ENCODE measurements at regions not wholly inside any gene's neighbourhood (a gene's known extent, or its start where the extent isn't known, plus 50 kb on each side); places are given as distances from the start of the nearest gene placed in this dataset.
"Not testable (repeated sequence)": the region's sequence is repeated elsewhere in the genome, so short reads cannot be mapped to it uniquely, and the experiment has no call there.

GRCh38 chrX:1002611-1003010 is 209.8 kb downstream of the CRLF2 start:
- no peak for DNase-seq (ENCODE audit: extremely low spot score)
- H3K36me3 ChIP-seq (ENCODE audit: insufficient read depth) = no peaks in the 10 kb centered on the region
- WGBS = 70% methylated on average over 23 of the region's 23 CpGs
- H3K4me3 ChIP-seq (ENCODE audit: low read depth, low read length) = no peak overlapping the region
- H3K4me1 ChIP-seq (ENCODE audit: insufficient read depth) = no peaks in the 10 kb centered on the region
- no peak overlapping the region for H3K27ac ChIP-seq (ENCODE audit: low read depth)

GRCh38 chrX:997631-998137 is 214.8 kb downstream of the CRLF2 start:
- Histone ChIP-seq H3K4me3 (ENCODE audit: low read depth, low read length) (no peak overlapping the region), H3K27ac (ENCODE audit: low read depth) (no peak overlapping the region), H3K36me3 (ENCODE audit: insufficient read depth) (no peaks in the 10 kb centered on the region), H3K4me1 (ENCODE audit: insufficient read depth) (no peaks in the 10 kb centered on the region)
- 11% methylated on average over 10 of the region's 10 CpGs for WGBS
- DNase-seq (ENCODE audit: extremely low spot score) = no peak

DNA sequence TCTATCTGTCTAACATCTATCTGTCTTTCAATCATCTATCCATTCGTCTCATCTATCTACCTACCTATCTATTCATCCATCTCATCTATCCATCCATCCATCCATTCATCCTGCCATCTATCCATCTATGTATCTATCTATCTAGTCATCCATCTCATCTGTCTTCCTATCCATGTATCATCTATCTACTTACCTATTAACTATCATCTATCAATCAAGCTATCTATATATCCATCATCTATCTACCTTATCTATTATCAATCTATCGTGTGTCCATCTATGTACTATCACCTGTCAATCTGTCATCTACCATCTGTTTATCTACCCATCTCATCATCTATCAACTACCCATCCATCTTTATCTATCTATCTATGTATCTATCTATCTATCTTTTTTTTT is 217.7 kb downstream of the CRLF2 start:
- Histone ChIP-seq H3K27ac (ENCODE audit: low read depth) (no peak overlapping the region), H3K36me3 (ENCODE audit: insufficient read depth) (no peaks in the 10 kb centered on the region), H3K4me1 (ENCODE audit: insufficient read depth) (no peaks in the 10 kb centered on the region), H3K4me3 (ENCODE audit: low read depth, low read length) (no peak overlapping the region)
- WGBS = 91% methylated on average over 2 of the region's 2 CpGs
- DNase-seq (ENCODE audit: extremely low spot score) = no peak

GRCh38 chrX:989959-990510 is 222.4 kb downstream of the CRLF2 start:
- 76% methylated on average over 25 of the region's 25 CpGs for WGBS
- Histone ChIP-seq H3K27ac (ENCODE audit: low read depth) (no peak overlapping the region), H3K4me1 (ENCODE audit: insufficient read depth) (no peaks in the 10 kb centered on the region), H3K4me3 (ENCODE audit: low read depth, low read length) (no peak overlapping the region), H3K36me3 (ENCODE audit: insufficient read depth) (no peaks in the 10 kb centered on the region)
- no peak for DNase-seq (ENCODE audit: extremely low spot score)

- not testable (repeated sequence) for H3K4me3 ChIP-seq (ENCODE audit: low read depth, low read length); H3K27ac ChIP-seq (ENCODE audit: low read depth); H3K36me3 ChIP-seq (ENCODE audit: insufficient read depth); H3K4me1 ChIP-seq (ENCODE audit: insufficient read depth); DNase-seq (ENCODE audit: extremely low spot score)
- WGBS = 88% methylated on average over 6 of the region's 6 CpGs
Observed at GRCh38 chrX:988530-988929, 223.9 kb downstream of the CRLF2 start.

DNA sequence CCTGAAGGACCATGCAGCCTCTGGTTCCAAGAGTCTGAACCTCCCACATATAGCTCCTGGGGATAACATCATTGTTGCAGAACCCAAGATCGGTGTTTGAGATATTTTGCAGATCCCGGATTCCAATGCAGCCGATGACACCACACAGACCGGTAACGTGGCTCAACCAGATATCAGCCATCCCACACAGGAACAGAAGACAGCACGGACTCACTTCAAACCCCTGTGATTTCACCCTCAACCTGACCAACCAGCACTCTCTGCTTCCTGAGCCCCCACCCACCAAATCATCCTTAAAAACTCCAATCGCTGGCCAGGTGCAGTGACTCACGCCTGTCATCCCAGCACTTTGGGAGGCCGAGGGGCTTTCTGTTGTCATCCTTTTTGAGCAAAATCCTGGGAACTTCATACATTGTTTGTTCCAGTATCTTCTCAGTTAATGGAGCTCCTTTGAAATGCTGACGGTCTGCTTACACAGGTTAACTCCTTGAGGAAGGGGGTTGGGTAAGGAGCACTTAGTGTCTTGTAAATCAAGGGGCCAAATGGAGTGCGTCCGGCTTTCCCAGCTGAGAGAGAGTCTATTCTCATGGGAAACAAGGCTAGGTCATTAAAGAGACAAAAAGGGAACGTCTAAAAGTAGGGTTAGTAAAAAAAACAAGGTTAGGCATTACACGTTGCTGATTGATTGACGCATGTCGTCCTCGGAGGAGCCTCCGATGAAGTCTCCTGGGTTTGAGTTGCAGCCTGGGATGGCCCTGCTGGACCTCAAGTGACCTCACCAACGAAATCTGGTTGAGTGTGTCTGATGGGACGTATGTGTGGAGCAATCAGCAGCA is 230.4 kb downstream of the CRLF2 start:
- no peak for DNase-seq (ENCODE audit: extremely low spot score)
- Histone ChIP-seq H3K4me3 (ENCODE audit: low read depth, low read length) (no peak overlapping the region), H3K4me1 (ENCODE audit: insufficient read depth) (no peaks in the 10 kb centered on the region), H3K36me3 (ENCODE audit: insufficient read depth) (no peaks in the 10 kb centered on the region), H3K27ac (ENCODE audit: low read depth) (no peak overlapping the region)
- WGBS = 5% methylated on average over 20 of the region's 20 CpGs

DNA sequence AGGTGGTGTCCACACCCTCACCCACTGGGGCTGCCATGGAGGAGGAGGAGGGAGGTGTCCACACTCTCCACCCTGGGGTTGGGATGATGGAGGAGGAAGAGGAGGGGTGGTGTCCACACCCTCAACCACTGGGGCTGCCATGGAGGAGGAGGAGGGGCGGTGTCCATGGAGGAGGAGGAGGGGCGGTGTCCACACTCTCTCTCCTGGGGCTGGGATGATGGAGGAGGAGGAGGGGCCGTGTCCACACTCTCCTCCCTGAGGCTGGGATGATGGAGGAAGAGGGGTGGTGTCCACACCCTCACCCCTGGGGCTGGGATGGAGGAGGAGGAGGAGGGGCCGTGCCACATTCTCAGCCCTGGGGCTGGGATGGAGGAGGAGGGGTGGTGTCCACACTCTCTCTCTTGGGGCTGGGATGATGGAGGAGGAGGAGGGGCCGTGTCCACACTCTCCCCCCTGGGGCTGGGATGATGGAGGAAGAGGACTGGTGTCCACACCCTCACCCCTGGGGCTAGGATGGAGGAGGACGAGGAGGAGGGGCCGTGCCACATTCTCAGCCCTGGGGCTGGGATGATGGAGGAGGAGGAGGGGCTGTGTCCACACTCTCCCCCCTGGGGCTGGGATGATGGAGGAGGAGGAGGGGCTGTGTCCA is 231.7 kb downstream of the CRLF2 start:
- no peaks in the 10 kb centered on the region for H3K36me3 ChIP-seq (ENCODE audit: insufficient read depth)
- 38% methylated on average over 7 of the region's 7 CpGs for WGBS
- H3K4me3 ChIP-seq (ENCODE audit: low read depth, low read length) = no peak overlapping the region

DNA sequence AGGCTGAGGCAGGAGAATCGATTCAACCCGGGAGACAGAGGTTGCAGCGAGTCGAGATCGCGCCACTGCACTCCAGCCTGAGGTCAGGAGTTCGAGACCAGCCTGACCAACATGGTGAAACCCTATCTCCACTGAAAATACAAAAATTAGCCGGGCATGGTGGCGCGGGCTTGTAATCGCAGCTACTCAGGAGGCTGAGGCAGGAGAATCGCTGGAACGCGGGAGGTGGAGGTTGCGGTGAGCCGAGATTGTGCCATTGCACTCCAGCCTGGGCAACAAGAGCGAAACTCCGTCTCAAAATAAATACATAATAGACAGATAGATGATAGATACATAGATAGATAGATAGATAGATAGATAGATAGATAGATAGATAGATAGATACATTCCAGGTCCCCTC is 233.3 kb downstream of the CRLF2 start:
- 94% methylated on average over 18 of the region's 18 CpGs for WGBS
- not testable (repeated sequence) for H3K4me3 ChIP-seq (ENCODE audit: low read depth, low read length); DNase-seq (ENCODE audit: extremely low spot score)

More for the DNA sequence above, 231.7 kb downstream of the CRLF2 start:
- Histone ChIP-seq H3K4me1 (ENCODE audit: insufficient read depth) (no peaks in the 10 kb centered on the region), H3K27ac (ENCODE audit: low read depth) (no peak overlapping the region)
- no peak for DNase-seq (ENCODE audit: extremely low spot score)

DNA sequence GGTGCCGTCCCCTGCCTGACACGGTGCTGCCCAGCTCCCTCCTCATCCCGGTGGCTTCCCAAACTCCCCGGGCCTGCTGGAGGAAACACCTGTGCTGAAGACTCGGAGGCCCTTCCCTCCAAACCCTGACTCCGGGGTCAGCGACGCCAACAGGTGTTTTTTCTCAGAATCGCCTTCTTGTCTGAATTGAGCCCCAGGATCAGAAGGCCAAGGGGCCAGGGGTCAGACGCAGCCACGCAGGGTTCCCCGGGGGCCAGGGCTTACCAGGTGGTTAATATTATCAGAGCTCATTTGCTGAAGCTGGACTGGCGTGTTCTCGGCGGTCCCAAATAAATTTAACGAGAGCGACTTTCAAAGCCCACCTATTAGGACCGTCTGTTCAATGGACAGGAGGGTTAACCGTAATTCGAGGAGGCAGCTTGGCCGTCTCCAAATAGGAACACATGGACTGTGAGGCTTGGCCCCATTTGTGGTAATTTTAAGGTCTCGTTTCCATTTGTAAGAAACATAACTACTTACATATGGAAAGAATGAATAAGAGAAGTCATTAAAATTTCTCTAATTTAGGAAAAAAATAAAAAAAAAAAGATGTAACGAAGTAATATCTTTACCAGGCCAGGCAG is 239.3 kb downstream of the CRLF2 start:
- no peak overlapping the region for H3K27ac ChIP-seq (ENCODE audit: low read depth)
- H3K4me3 ChIP-seq (ENCODE audit: low read depth, low read length) = no peak overlapping the region
- H3K36me3 ChIP-seq (ENCODE audit: insufficient read depth) = no peaks in the 10 kb centered on the region
- no peak for DNase-seq (ENCODE audit: extremely low spot score)
- no peaks in the 10 kb centered on the region for H3K4me1 ChIP-seq (ENCODE audit: insufficient read depth)
- WGBS = 29% methylated on average over 23 of the region's 23 CpGs

More for the DNA sequence above, 233.3 kb downstream of the CRLF2 start:
- H3K4me1 ChIP-seq (ENCODE audit: insufficient read depth); H3K36me3 ChIP-seq (ENCODE audit: insufficient read depth); H3K27ac ChIP-seq (ENCODE audit: low read depth): not testable (repeated sequence)

DNA sequence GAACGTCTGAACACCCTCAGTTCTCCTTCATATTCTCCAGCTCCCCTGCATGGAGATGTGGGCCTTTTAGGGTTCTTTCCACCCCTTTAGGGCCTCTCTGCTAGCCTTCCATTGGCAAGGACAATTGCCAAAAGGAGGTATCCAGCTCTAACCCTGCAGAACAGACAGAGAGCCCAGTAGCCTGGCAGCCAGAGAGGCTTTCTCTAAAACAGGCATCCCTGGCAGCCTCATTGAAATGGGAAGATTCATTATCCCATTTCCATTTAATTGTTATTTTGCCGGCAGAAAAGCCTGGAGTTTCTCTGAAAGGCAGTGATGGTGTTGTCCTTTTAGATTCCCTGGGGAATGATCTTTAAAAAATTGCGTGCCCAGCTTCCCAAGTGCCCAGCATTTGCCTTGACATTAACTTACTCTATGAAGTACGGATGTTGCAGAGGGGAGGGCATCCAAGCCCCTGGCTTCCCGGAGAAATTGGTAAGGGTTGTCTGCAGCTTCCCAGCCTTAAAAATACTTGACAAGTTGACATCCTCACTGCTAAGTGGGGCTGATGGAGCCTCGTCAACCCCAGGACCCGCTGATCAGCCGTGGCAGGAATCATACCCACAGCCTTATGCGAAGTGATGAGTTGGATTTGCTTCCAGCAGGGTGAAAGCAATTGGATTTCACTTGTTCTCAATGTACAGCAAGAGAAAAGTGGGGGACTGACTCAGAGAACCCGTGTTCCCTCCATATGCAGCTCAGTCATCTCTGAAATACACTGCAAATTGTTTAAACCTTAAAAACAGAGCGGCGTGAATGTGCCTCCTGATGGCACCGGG is 244.1 kb downstream of the CRLF2 start:
- 56% methylated on average over 13 of the region's 13 CpGs for WGBS
- DNase-seq (ENCODE audit: extremely low spot score) = no peak
- H3K36me3 ChIP-seq (ENCODE audit: insufficient read depth) = no peaks in the 10 kb centered on the region
- no peaks in the 10 kb centered on the region for H3K4me1 ChIP-seq (ENCODE audit: insufficient read depth)
- H3K4me3 ChIP-seq (ENCODE audit: low read depth, low read length) = no peak overlapping the region
- no peak overlapping the region for H3K27ac ChIP-seq (ENCODE audit: low read depth)

- no peaks in the 10 kb centered on the region for H3K4me1 ChIP-seq (ENCODE audit: insufficient read depth)
- WGBS = 31% methylated on average over 19 of the region's 19 CpGs
- H3K4me3 ChIP-seq (ENCODE audit: low read depth, low read length) = no peak overlapping the region
- no peaks in the 10 kb centered on the region for H3K36me3 ChIP-seq (ENCODE audit: insufficient read depth)
- DNase-seq (ENCODE audit: extremely low spot score) = no peak
- no peak overlapping the region for H3K27ac ChIP-seq (ENCODE audit: low read depth)
Observed at GRCh38 chrX:966396-967070, 245.9 kb downstream of the CRLF2 start.

DNA sequence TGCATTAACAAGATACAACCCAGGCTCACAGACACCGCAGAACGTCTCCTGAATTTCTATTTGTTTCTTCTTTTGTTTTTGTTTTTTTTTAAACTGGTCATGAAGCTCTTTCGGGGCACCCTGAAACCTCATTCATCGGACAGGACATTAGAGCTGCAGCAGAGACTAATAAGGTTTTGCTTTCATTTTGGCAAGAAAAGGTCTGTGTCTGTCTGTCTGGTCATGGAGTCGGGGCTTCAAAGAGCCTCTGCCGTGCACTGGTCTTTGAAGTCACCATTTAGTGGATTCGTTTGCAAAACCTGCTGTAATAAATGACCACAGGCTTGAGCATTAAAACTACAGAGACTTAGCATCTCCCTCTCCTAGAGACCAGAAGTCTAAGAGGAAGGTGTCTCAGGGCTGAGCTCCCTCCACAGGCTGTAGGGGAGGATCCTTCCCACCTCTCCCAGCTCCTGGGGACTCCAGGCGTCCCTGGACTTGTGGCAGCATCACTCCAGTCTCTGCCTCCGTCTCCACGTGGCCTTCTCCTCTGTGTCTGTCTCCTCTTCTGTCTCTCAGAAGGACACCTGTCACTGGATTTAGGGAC is 247.5 kb downstream of the CRLF2 start:
- DNase-seq (ENCODE audit: extremely low spot score) = no peak
- Histone ChIP-seq H3K4me3 (ENCODE audit: low read depth, low read length) (no peak overlapping the region), H3K27ac (ENCODE audit: low read depth) (no peak overlapping the region), H3K36me3 (ENCODE audit: insufficient read depth) (no peaks in the 10 kb centered on the region), H3K4me1 (ENCODE audit: insufficient read depth) (no peaks in the 10 kb centered on the region)
- WGBS = 16% methylated on average over 10 of the region's 10 CpGs

Data from urinary bladder (tissue), 3 donors.